GM23338 (cell line): ENCODE measurements at regions not wholly inside any gene's neighbourhood (a gene's known extent, or its start where the extent isn't known, plus 50 kb on each side); places are given as distances from the start of the nearest gene placed in this dataset.

Experiments
- ATAC-seq: fragments of 200-7000 bp; cut with Tn5 transposase; 3 replicates; pipeline ENCODE4 v1.9.1; 2020
- DNase-seq: peaks from one replicate; pipeline ENCODE4 v3.0.0-alpha.2; 2015; ENCODE audit warnings: low spot score
- H2AFZ ChIP-seq: fragments of 200-600 bp; sonication (generic); 2 replicates; pipeline ENCODE4 v1.8.0; 2016; ENCODE audit warnings: antibody characterized with exemption, mild to moderate bottlenecking, moderate library complexity
- H3F3A ChIP-seq: fragments of 200-600 bp; sonication (generic); replicated peaks from 2 replicates; pipeline ENCODE4 v1.8.0; 2017; ENCODE audit warnings: antibody characterized with exemption, mixed run types, low read depth
- H3K27ac ChIP-seq: fragments of 200-600 bp; sonication (generic); 2 replicates; pipeline ENCODE4 v1.6.1; 2016; ENCODE audit warnings: low read depth
- H3K27me3 ChIP-seq: fragments of 200-600 bp; sonication (generic); 2 replicates; pipeline ENCODE4 v1.8.0; 2016; ENCODE audit warnings: mild to moderate bottlenecking, mixed run types, moderate library complexity; ENCODE audit not compliant: insufficient read depth
- H3K36me3 ChIP-seq: fragments of 200-600 bp; sonication (generic); 2 replicates; pipeline ENCODE4 v1.8.0; 2016; ENCODE audit warnings: mild to moderate bottlenecking; ENCODE audit not compliant: insufficient read depth
- H3K4me1 ChIP-seq: fragments of 200-600 bp; sonication (generic); 2 replicates; pipeline ENCODE4 v1.8.0; 2016; ENCODE audit warnings: mild to moderate bottlenecking, moderate library complexity; ENCODE audit not compliant: insufficient read depth
- H3K4me2 ChIP-seq: fragments of 200-600 bp; sonication (generic); 2 replicates; pipeline ENCODE4 v1.7.1; 2017; ENCODE audit warnings: mixed run types
- H3K4me3 ChIP-seq: fragments of 200-600 bp; sonication (generic); 2 replicates; pipeline ENCODE4 v1.6.1; 2016; ENCODE audit warnings: mixed run types
- H3K79me2 ChIP-seq: fragments of 200-600 bp; sonication (generic); replicated peaks from 2 replicates; pipeline ENCODE4 v1.8.0; 2017; ENCODE audit warnings: mild to moderate bottlenecking; ENCODE audit not compliant: insufficient read depth
- H3K9me2 ChIP-seq: fragments of 200-600 bp; sonication (generic); 2 replicates; pipeline ENCODE4 v1.8.0; 2017; ENCODE audit not compliant: insufficient read depth
- H4K20me1 ChIP-seq: fragments of 200-600 bp; sonication (generic); replicated peaks from 2 replicates; pipeline ENCODE4 v1.8.0; 2017; ENCODE audit warnings: mild to moderate bottlenecking; ENCODE audit not compliant: insufficient read depth
- H3K27ac Mint-ChIP-seq: 2 replicates; pipeline ENCODE4 v1.8.0; 2020; ENCODE audit warnings: inconsistent platforms, mild to moderate bottlenecking, moderate library complexity, mixed read lengths
- H3K27me3 Mint-ChIP-seq: 3 replicates; pipeline ENCODE4 v1.8.0; 2022; ENCODE audit warnings: low read depth, mild to moderate bottlenecking, moderate library complexity, mixed read lengths, inconsistent platforms; ENCODE audit not compliant: insufficient read depth, poor library complexity
- H3K36me3 Mint-ChIP-seq: 3 replicates; pipeline ENCODE4 v1.8.0; 2021; ENCODE audit warnings: low read depth, mild to moderate bottlenecking, inconsistent platforms, moderate library complexity, mixed read lengths
- H3K4me1 Mint-ChIP-seq: 3 replicates; pipeline ENCODE4 v1.8.0; 2020; ENCODE audit warnings: mild to moderate bottlenecking, inconsistent platforms, mixed read lengths
- H3K4me3 Mint-ChIP-seq: 3 replicates; pipeline ENCODE4 v1.8.0; 2021; ENCODE audit warnings: moderate library complexity, mild to moderate bottlenecking, inconsistent platforms, mixed read lengths
- H3K9me3 Mint-ChIP-seq: 3 replicates; pipeline ENCODE4 v1.8.0; 2020; ENCODE audit warnings: moderate library complexity, mild to moderate bottlenecking, inconsistent platforms, mixed read lengths
- ZNF114 ChIP-seq: fragments of 250-450 bp; sonication (Bioruptor Pico); IDR thresholded peaks from 2 replicates; pipeline ENCODE4 v1.5.0; 2020; ENCODE audit warnings: mild to moderate bottlenecking, moderate library complexity
- ZNF331 ChIP-seq: fragments of 250-450 bp; sonication (Bioruptor Pico); IDR thresholded peaks from 2 replicates; pipeline ENCODE4 v1.5.0; 2020; ENCODE audit warnings: low read depth, mild to moderate bottlenecking, moderate library complexity
- TF ChIP-seq, protein P1 (sequence below): IDR thresholded peaks from one replicate; pipeline ENCODE4 v1.6.1; 2018; ENCODE audit warnings: antibody characterized with exemption; ENCODE audit not compliant: unreplicated experiment
- TF ChIP-seq, protein P2 (sequence below): fragments of 250-450 bp; sonication (Bioruptor Pico); IDR thresholded peaks from 2 replicates; pipeline ENCODE4 v1.5.0; 2020; ENCODE audit warnings: mild to moderate bottlenecking, moderate library complexity
- TF ChIP-seq, protein P3 (sequence below): IDR thresholded peaks from 2 replicates; pipeline ENCODE4 v1.6.1; 2016; ENCODE audit warnings: antibody characterized with exemption

DNA sequence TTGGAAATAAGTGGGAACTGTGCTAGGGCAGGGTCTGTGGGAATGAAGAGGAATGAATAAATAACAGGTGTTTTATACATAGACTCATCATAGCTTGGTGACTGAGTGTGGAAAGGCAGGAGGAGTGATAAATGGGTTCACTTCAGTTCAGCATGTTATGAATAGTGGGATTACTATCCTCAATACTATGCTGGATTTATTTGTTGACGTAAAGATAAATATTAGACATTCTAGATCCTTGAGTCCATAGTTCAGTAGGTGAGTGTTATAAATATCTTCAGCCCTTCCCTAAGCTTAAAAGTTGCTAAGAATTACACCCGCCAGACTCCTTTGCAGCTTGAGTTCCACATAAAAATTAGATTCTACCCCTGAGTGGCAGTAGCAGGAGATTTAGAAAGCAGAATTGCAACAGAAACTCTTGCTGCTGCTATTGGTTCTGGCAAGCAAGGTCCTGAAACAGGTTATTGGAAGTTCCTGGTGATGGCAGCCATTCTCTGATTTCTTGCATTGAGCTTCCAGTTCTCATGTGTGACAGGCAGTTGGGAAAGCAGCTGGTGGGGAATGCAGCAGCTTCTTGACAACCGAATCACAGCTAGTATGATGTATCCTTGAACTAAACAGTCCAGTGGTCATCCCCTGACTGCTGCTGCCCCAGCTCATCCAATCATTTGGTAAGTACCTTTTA, 1558.9 kb downstream of the FAM181B start:
- Mint-ChIP-seq H3K27ac (no peak overlapping the region), H3K4me1 (no peaks in the 10 kb centered on the region), H3K4me3 (no peak overlapping the region), H3K9me3 (no peaks in the 10 kb centered on the region; the same call in 2 of the 3 replicates), H3K36me3 (no peaks in the 10 kb centered on the region), H3K27me3 (peaks cover 2% of the 10 kb centered on the region)
- H2AFZ ChIP-seq: no peak overlapping the region; the same call in 1 of the 2 replicates
- DNase-seq: no peak
- no peaks in the 10 kb centered on the region for H3K79me2 ChIP-seq
- no peaks in the 10 kb centered on the region; the same call in none of the 2 replicates for H3K9me2 ChIP-seq
- no peak for ATAC-seq
- TF ChIP-seq, protein P1, sequence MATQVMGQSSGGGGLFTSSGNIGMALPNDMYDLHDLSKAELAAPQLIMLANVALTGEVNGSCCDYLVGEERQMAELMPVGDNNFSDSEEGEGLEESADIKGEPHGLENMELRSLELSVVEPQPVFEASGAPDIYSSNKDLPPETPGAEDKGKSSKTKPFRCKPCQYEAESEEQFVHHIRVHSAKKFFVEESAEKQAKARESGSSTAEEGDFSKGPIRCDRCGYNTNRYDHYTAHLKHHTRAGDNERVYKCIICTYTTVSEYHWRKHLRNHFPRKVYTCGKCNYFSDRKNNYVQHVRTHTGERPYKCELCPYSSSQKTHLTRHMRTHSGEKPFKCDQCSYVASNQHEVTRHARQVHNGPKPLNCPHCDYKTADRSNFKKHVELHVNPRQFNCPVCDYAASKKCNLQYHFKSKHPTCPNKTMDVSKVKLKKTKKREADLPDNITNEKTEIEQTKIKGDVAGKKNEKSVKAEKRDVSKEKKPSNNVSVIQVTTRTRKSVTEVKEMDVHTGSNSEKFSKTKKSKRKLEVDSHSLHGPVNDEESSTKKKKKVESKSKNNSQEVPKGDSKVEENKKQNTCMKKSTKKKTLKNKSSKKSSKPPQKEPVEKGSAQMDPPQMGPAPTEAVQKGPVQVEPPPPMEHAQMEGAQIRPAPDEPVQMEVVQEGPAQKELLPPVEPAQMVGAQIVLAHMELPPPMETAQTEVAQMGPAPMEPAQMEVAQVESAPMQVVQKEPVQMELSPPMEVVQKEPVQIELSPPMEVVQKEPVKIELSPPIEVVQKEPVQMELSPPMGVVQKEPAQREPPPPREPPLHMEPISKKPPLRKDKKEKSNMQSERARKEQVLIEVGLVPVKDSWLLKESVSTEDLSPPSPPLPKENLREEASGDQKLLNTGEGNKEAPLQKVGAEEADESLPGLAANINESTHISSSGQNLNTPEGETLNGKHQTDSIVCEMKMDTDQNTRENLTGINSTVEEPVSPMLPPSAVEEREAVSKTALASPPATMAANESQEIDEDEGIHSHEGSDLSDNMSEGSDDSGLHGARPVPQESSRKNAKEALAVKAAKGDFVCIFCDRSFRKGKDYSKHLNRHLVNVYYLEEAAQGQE: no peak
- TF ChIP-seq, protein P2, sequence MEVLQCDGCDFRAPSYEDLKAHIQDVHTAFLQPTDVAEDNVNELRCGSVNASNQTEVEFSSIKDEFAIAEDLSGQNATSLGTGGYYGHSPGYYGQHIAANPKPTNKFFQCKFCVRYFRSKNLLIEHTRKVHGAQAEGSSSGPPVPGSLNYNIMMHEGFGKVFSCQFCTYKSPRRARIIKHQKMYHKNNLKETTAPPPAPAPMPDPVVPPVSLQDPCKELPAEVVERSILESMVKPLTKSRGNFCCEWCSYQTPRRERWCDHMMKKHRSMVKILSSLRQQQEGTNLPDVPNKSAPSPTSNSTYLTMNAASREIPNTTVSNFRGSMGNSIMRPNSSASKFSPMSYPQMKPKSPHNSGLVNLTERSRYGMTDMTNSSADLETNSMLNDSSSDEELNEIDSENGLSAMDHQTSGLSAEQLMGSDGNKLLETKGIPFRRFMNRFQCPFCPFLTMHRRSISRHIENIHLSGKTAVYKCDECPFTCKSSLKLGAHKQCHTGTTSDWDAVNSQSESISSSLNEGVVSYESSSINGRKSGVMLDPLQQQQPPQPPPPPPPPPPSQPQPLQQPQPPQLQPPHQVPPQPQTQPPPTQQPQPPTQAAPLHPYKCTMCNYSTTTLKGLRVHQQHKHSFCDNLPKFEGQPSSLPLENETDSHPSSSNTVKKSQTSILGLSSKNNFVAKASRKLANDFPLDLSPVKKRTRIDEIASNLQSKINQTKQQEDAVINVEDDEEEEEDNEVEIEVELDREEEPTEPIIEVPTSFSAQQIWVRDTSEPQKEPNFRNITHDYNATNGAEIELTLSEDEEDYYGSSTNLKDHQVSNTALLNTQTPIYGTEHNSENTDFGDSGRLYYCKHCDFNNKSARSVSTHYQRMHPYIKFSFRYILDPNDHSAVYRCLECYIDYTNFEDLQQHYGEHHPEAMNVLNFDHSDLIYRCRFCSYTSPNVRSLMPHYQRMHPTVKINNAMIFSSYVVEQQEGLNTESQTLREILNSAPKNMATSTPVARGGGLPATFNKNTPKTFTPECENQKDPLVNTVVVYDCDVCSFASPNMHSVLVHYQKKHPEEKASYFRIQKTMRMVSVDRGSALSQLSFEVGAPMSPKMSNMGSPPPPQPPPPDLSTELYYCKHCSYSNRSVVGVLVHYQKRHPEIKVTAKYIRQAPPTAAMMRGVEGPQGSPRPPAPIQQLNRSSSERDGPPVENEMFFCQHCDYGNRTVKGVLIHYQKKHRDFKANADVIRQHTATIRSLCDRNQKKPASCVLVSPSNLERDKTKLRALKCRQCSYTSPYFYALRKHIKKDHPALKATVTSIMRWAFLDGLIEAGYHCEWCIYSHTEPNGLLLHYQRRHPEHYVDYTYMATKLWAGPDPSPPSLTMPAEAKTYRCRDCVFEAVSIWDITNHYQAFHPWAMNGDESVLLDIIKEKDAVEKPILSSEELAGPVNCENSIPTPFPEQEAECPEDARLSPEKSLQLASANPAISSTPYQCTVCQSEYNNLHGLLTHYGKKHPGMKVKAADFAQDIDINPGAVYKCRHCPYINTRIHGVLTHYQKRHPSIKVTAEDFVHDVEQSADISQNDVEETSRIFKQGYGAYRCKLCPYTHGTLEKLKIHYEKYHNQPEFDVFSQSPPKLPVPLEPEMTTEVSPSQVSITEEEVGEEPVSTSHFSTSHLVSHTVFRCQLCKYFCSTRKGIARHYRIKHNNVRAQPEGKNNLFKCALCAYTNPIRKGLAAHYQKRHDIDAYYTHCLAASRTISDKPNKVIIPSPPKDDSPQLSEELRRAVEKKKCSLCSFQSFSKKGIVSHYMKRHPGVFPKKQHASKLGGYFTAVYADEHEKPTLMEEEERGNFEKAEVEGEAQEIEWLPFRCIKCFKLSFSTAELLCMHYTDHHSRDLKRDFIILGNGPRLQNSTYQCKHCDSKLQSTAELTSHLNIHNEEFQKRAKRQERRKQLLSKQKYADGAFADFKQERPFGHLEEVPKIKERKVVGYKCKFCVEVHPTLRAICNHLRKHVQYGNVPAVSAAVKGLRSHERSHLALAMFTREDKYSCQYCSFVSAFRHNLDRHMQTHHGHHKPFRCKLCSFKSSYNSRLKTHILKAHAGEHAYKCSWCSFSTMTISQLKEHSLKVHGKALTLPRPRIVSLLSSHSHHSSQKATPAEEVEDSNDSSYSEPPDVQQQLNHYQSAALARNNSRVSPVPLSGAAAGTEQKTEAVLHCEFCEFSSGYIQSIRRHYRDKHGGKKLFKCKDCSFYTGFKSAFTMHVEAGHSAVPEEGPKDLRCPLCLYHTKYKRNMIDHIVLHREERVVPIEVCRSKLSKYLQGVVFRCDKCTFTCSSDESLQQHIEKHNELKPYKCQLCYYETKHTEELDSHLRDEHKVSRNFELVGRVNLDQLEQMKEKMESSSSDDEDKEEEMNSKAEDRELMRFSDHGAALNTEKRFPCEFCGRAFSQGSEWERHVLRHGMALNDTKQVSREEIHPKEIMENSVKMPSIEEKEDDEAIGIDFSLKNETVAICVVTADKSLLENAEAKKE (CRISPR knock-in tag): no peak
- TF ChIP-seq ZNF331 (no peak), ZNF114 (CRISPR knock-in tag) (no peak)
- TF ChIP-seq, protein P3, sequence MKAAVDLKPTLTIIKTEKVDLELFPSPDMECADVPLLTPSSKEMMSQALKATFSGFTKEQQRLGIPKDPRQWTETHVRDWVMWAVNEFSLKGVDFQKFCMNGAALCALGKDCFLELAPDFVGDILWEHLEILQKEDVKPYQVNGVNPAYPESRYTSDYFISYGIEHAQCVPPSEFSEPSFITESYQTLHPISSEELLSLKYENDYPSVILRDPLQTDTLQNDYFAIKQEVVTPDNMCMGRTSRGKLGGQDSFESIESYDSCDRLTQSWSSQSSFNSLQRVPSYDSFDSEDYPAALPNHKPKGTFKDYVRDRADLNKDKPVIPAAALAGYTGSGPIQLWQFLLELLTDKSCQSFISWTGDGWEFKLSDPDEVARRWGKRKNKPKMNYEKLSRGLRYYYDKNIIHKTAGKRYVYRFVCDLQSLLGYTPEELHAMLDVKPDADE: no peak
- H3F3A ChIP-seq: no peaks in the 10 kb centered on the region
- H3K4me3 ChIP-seq: no peak overlapping the region
- no peaks in the 10 kb centered on the region for H4K20me1 ChIP-seq
- H3K4me2 ChIP-seq: no peak overlapping the region
- no peaks in the 10 kb centered on the region for H3K36me3 ChIP-seq
- H3K27ac ChIP-seq: no peak overlapping the region
- H3K4me1 ChIP-seq: no peaks in the 10 kb centered on the region
- no peaks in the 10 kb centered on the region for H3K27me3 ChIP-seq
